ENCODE measurements at regions not wholly inside any gene's neighbourhood (a gene's known extent, or its start where the extent isn't known, plus 50 kb on each side); places are given as distances from the start of the nearest gene placed in this dataset.

GRCh38 chr4:14049946-14050345 lies 422.4 kb upstream of the BOD1L1 start:
- Histone ChIP-seq H3K4me3 (ENCODE audit: low read depth in 2 of 2, low read length in 1 of 2) (no peak overlapping the region), H3K27ac (ENCODE audit: low read depth in 2 of 2, low read length in 1 of 2) (no peak overlapping the region), H3K9me2 (no peaks in the 10 kb centered on the region), H3F3A (replicated peaks; ENCODE audit: insufficient read depth) (peaks cover 5% of the 10 kb centered on the region), H2AFZ (ENCODE audit: low read depth) (0 out of 2 replicates have a peak overlapping the region, but pooled peaks have one; percentile 13), H3K27me3 (ENCODE audit: insufficient read depth) (no peaks in the 10 kb centered on the region), H3K36me3 (replicated peaks in 1 of 2; ENCODE audit: control insufficient read depth in 1 of 2, insufficient read depth in 2 of 2, low read length in 1 of 2) (no peaks in the 10 kb centered on the region), H3K4me2 (no peak overlapping the region), H3K79me2 (ENCODE audit: insufficient read depth) (no peaks in the 10 kb centered on the region), H3K9me3 (no peaks in the 10 kb centered on the region), H3K4me1 (ENCODE audit: control insufficient read depth in 1 of 2, insufficient read depth in 2 of 2, low read depth in 1 of 2, low read length in 1 of 2) (no peaks in the 10 kb centered on the region; a peak in 1 of 4 replicates), H3K9ac (no peak overlapping the region), H4K20me1 (ENCODE audit: insufficient read depth) (no peaks in the 10 kb centered on the region)
- no peak for DNase-seq
- ChIA-PET POLR2A (no interaction called here), CTCF (no interaction called here)
- TF ChIP-seq TCF12 (IDR thresholded peaks at IDR 0.05) (no peak), CHD2 (IDR thresholded peaks at IDR 0.05; ENCODE audit: low read length, partially characterized antibody) (no peak), TEAD4 (IDR thresholded peaks at IDR 0.05; ENCODE audit: borderline replicate concordance, insufficient read depth) (no peak), USF1 (IDR thresholded peaks at IDR 0.05; ENCODE audit: borderline replicate concordance, low read depth) (no peak), SIN3A (IDR thresholded peaks at IDR 0.05; ENCODE audit: borderline replicate concordance, low read depth, low read length) (no peak), MXI1 (IDR thresholded peaks at IDR 0.05; ENCODE audit: low read depth, low read length) (no peak), JUND (IDR thresholded peaks at IDR 0.05) (no peak), FOXJ3 (CRISPR knock-in tag; IDR thresholded peaks at IDR 0.05) (no peak), POLR2AphosphoS5 (IDR thresholded peaks at IDR 0.05; ENCODE audit: low read depth, low read length) (no peak), NFIC (IDR thresholded peaks at IDR 0.05; ENCODE audit: borderline replicate concordance) (no peak), PBX3 (IDR thresholded peaks at IDR 0.05) (no peak), CTCF (IDR thresholded peaks at IDR 0.05) (no peak)
- TF ChIP-seq, protein P1, sequence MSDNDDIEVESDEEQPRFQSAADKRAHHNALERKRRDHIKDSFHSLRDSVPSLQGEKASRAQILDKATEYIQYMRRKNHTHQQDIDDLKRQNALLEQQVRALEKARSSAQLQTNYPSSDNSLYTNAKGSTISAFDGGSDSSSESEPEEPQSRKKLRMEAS (IDR thresholded peaks at IDR 0.05; ENCODE audit: low read depth): no peak

- ChIA-PET CTCF (interaction anchor here (1.0 kb wide), 1 partner anchor 17 kb away, joined by 3 read pairs; no protein-coding TSS in a partner anchor), POLR2A (no interaction called here)
- no peak overlapping the region for H2AFZ ChIP-seq (ENCODE audit: low read depth)
- no peaks in the 10 kb centered on the region for H3K79me2 ChIP-seq (ENCODE audit: insufficient read depth)
- H3K27ac ChIP-seq (ENCODE audit: low read depth in 2 of 2, low read length in 1 of 2): no peak overlapping the region
- H3K27me3 ChIP-seq (ENCODE audit: insufficient read depth): no peaks in the 10 kb centered on the region
- no peaks in the 10 kb centered on the region for H3K36me3 ChIP-seq (replicated peaks in 1 of 2; ENCODE audit: control insufficient read depth in 1 of 2, insufficient read depth in 2 of 2, low read length in 1 of 2)
- no peak for DNase-seq
- no peaks in the 10 kb centered on the region for H4K20me1 ChIP-seq (ENCODE audit: insufficient read depth)
- no peak overlapping the region for H3K4me2 ChIP-seq
- H3K4me3 ChIP-seq (ENCODE audit: low read depth in 2 of 2, low read length in 1 of 2): no peak overlapping the region
- no peak overlapping the region for H3K9ac ChIP-seq
- H3F3A ChIP-seq (replicated peaks; ENCODE audit: insufficient read depth): peaks cover 5% of the 10 kb centered on the region
- H3K4me1 ChIP-seq (ENCODE audit: control insufficient read depth in 1 of 2, insufficient read depth in 2 of 2, low read depth in 1 of 2, low read length in 1 of 2): no peaks in the 10 kb centered on the region; a peak in 1 of 4 replicates
- WGBS (ENCODE audit: low lambda C conversion rate): 57% methylated on average over 1 of the region's 1 CpG
- H3K9me3 ChIP-seq: no peaks in the 10 kb centered on the region
- no peaks in the 10 kb centered on the region for H3K9me2 ChIP-seq
- no peak for TF ChIP-seq SIN3A (IDR thresholded peaks at IDR 0.05; ENCODE audit: borderline replicate concordance, low read depth, low read length)
- no peak for TF ChIP-seq MXI1 (IDR thresholded peaks at IDR 0.05; ENCODE audit: low read depth, low read length)
- no peak for TF ChIP-seq RCOR1 (IDR thresholded peaks at IDR 0.05; ENCODE audit: low read length)
- TF ChIP-seq, protein P2, sequence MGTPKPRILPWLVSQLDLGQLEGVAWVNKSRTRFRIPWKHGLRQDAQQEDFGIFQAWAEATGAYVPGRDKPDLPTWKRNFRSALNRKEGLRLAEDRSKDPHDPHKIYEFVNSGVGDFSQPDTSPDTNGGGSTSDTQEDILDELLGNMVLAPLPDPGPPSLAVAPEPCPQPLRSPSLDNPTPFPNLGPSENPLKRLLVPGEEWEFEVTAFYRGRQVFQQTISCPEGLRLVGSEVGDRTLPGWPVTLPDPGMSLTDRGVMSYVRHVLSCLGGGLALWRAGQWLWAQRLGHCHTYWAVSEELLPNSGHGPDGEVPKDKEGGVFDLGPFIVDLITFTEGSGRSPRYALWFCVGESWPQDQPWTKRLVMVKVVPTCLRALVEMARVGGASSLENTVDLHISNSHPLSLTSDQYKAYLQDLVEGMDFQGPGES (IDR thresholded peaks at IDR 0.05; ENCODE audit: low read depth, low read length): no peak
- TF ChIP-seq EP300 (IDR thresholded peaks at IDR 0.05; ENCODE audit: borderline replicate concordance in 1 of 2, low read depth in 1 of 2, low read length in 1 of 2): no peak
- TF ChIP-seq USF2 (IDR thresholded peaks at IDR 0.05; ENCODE audit: borderline replicate concordance, low read depth, low read length): no peak
- no peak for TF ChIP-seq RAD21 (IDR thresholded peaks at IDR 0.05; ENCODE audit: low read length)
- no peak for TF ChIP-seq SMC3 (IDR thresholded peaks at IDR 0.05; ENCODE audit: low read depth, low read length)
These were observed 425.8 kb upstream of the BOD1L1 start for GRCh38 chr4:14053291-14053690.

All from SK-N-SH (cell line).